GM19397 (cell line): ENCODE measurements at regions not wholly inside any gene's neighbourhood (a gene's known extent, or its start where the extent isn't known, plus 50 kb on each side); places are given as distances from the start of the nearest gene placed in this dataset.
"Not testable (repeated sequence)": the region's sequence is repeated elsewhere in the genome, so short reads cannot be mapped to it uniquely, and the experiment has no call there.

Experiments
- ATAC-seq: cut with Tn5 transposase; IDR thresholded peaks from one replicate; pipeline ENCODE4 v1.9.1; 2021; ENCODE audit warnings: mild to moderate bottlenecking, moderate library complexity; ENCODE audit not compliant: unreplicated experiment

GRCh38 chr18:30839056-30839561, 203.4 kb downstream of the DSC3 start:
- ATAC-seq = not testable (repeated sequence)

DNA sequence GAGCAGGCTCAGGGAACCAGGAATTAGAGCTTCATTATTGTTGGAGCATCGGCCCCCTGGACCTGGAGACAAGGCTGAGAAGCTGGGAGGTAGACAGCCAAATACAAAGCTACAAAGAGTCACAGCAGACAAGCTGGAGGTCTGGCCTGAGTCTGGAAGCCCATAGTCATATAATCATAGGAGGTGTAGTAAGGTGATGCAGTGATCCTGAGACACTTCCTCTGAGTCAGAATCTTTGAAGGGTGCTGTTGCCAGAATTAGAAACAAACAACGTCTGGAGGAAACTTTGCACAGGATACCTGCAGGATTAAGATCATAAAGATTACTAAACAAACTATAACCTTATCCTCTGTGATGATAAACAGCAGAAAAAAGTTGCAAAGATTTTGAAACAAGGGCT, 213.8 kb downstream of the DSC3 start:
- no peak for ATAC-seq

DNA sequence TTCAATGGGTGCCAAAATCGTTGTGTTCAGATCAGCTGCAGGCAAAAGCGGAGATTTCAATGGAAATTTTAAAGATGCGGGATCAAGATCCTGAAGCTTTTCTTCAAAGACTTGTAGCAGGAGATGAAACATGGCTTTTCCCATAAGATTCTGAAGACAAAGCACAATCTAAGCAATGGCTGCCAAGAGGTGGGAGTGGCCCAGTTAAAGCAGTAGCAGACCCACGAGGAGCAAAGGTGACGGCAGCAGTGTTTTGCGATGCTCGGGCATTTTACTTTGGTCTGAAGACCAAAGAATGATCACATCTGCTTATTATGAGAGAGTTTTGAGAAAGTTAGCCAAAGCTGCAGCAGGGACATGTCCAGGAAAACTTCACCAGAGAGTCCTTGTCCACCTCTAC, 222.9 kb downstream of the DSC3 start:
- no peak for ATAC-seq

DNA sequence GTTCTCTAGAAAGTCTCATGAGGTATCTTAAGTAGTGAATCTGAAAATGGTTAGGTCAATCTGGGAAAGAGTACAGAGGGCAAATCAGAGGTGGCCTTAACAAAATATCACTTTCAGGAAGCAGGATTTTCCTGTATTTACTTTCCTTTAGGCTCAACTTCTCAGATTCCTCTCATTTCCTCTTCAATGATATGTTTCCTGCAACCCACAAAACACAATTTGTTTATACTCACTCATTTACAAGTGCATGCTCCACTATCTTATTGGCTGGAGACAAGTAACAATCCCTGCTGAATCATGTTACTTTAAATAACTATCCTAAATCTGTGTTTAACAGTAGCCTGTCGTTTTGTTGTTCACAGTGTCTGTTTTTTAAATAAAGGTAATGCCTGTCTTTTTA, 228.1 kb downstream of the DSC3 start:
- no peak for ATAC-seq

- ATAC-seq = no peak
Measured at GRCh38 chr18:30811580-30811979, 231.0 kb downstream of the DSC3 start.

DNA sequence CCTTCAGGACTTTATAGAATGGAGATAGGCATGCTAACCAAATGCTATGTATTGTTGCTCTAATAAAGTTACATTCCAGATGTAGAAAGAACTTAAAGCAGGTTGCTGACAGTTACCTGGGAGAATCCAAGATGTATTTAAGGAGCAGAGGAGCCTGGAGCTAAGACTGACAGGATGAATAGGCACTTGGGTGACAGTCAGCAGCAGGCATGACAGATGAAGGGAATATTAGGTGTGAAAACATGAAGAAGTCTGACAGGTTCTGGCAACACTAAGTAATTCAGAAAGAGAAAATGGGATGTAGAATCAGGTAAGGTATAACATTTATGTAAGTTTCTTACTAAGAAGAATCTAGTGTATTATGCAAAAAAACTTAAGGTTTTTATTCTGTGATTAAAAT, 232.0 kb downstream of the DSC3 start:
- no peak for ATAC-seq

DNA sequence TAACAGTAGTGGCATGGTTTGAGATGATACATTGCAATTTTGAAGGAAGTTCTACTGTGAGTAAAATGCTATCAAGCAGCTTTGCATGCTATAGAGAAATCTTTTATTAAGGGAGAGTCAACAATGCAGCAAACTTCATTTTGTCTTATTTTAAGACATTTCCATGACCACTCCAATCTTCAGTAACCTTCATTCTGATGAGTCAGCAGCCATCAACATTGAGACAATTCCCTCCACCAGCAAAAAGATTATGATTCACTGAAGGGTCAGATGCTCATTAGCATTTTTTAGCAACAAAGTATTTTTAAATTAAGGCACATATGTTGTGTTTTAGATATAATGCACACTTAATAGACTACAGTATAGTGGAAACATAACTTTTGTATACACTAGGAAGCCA, 235.7 kb downstream of the DSC3 start:
- ATAC-seq = no peak

GRCh38 chr18:30800800-30801199, 241.7 kb downstream of the DSC3 start:
- no peak for ATAC-seq

- ATAC-seq = no peak
Measured at GRCh38 chr18:30792051-30792450, 250.5 kb downstream of the DSC3 start.

DNA sequence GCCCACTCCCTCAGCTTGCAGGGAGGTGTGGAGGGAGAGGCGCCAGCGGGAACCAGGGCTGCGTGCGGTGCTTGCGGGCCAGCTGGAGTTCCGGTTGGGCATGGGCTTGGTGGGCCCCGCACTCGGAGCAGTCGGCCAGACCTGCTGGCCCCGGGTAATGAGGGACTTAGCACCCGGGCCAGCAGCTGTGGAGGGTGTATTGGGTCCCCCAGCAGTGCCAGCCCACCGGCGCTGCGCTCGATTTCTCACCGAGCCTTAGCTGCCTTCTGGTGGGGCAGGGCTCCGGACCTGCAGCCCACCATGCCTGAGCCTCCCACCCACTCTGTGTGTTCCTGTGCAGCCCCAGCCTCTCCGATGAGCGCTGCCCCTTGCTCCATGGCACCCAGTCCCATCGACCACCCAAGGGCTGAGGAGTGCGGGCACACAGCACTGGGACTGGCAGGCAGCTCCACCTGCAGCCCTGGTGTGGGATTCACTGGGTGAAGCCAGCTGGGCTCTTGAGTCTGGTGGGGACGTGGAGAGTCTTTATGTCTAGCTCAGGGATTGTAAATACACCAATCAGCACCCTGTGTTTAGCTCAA, 254.0 kb downstream of the DSC3 start:
- ATAC-seq = not testable (repeated sequence)

DNA sequence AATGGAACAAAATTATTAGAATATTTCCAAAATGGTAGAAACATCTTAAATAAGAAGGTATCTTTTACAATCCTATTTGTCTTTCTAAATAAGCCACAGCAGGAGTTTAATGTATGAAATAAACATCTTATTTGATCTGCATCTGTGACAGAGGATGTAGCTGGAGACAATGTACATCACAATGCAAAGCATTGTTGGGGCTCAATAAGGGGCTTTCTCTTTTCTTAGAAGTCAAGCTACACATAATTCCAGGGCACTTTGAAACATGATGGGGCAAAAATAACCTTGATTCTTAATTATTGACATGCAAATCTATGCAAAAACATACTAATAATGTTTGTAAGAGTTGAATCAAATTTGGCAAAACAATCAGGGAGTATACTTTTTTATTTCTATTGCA, 255.1 kb downstream of the DSC3 start:
- no peak for ATAC-seq

- ATAC-seq = no peak
Measured at GRCh38 chr18:30781601-30782000, 260.9 kb downstream of the DSC3 start.

DNA sequence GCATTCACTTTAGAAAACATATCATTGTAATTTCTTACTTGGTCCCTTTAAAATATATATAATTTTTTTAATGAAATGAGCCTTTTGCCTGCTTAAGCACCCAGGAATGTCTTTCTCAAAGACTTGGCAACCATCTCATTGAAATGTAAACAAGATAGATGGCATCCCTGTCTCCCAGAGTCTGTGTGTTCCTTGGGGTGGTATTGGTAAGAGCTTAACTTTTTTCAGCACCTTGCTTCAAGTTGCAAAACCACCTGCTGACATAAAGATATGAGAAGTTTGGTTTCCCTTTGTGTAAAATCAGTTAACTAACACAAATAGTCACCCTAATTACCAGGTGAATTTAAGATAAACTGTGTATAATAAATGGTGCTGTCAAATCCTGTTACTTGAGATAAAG, 266.9 kb downstream of the DSC3 start:
- ATAC-seq = no peak

GRCh38 chr18:30772170-30772569, 270.4 kb downstream of the DSC3 start:
- ATAC-seq = not testable (repeated sequence)

- ATAC-seq = no peak
Measured at GRCh38 chr18:30766053-30766452, 276.5 kb downstream of the DSC3 start.

GRCh38 chr18:30765247-30765646, 277.3 kb downstream of the DSC3 start:
- ATAC-seq = no peak

GRCh38 chr18:30763902-30764350, 278.6 kb downstream of the DSC3 start:
- no peak for ATAC-seq

- no peak for ATAC-seq
Measured at GRCh38 chr18:30754846-30755245, 287.7 kb downstream of the DSC3 start.

DNA sequence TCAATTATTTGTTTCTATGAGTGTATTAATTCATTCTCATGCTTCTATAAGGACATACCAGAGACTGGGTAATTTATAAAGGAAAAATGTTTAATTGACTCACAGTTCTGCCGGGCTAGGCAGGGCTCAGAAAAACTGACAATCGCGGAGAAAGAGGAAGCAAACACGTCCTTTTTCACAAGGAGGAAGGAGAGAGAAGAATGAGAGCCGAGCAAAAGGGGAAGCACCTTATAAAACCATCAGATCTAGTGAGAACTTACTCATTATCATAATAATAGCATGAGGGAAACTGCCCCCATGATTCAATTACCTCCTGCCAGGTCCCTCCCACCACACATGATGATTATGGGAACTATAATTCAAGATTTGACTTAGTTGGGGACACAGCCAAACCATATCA, 294.0 kb downstream of the DSC3 start:
- no peak for ATAC-seq

- no peak for ATAC-seq
Measured at GRCh38 chr18:30746224-30746623, 296.3 kb downstream of the DSC3 start.

DNA sequence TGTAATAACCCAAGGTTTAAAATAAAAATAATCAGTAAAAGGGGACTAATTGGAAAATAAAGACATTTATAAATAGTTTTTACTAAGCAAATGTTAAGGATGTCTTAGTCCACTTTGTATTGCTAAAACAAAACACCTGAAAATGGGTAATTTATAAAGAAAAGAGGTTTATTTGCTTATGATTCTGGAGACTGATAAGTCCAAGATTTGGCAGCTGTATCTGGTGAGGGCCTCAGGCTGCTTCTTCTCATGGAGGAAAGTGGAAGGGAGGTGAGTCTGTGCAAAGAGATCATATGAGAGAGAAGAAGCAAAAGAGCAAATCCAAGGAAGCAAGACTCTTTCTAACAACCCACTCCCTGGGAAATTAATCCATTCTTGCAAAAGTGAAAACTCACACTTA, 299.5 kb downstream of the DSC3 start:
- ATAC-seq = no peak

DNA sequence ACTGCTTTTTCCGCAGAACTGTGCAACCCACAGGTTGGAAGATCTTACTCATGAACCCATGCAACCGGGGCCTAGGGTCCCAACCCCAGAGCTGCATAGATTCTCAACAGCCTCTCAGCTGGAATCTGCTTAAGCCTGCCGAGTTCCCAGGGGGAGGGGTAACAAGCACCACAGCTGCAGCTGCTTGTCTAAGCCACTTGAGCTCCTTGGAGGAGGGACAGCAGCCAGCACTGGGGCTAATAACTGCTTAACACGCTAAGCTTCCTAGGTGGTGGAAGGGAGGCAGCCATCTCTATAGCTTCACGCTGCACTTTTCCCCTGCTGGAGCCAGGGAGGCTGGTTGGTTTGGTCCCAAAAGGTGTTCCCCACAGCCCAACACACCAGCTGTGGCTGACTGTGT, 311.6 kb downstream of the DSC3 start:
- no peak for ATAC-seq

- ATAC-seq = no peak
Measured at GRCh38 chr18:30727849-30728248, 314.7 kb downstream of the DSC3 start.
